Osteoblast (primary cell): ENCODE measurements at regions not wholly inside any gene's neighbourhood (a gene's known extent, or its start where the extent isn't known, plus 50 kb on each side); places are given as distances from the start of the nearest gene placed in this dataset.

Source experiments
- DNase-seq: peaks from one replicate; pipeline ENCODE4 v3.0.0; 2011; ENCODE audit warnings: low spot score, mixed read lengths; ENCODE audit not compliant: insufficient read length; ENCODE audit errors: missing footprints
- H2AFZ ChIP-seq: 2 replicates; pipeline ENCODE4 v1.6.0; 2011; ENCODE audit warnings: mild to moderate bottlenecking, low read length
- H3K27ac ChIP-seq: 2 replicates; pipeline ENCODE4 v1.5.1; 2011; ENCODE audit warnings: mild to moderate bottlenecking, low read depth, low read length, moderate library complexity
- H3K27me3 ChIP-seq: 2 replicates; pipeline ENCODE4 v1.6.0; 2012; ENCODE audit warnings: mild to moderate bottlenecking, control low read depth, inconsistent platforms, low read length, moderate library complexity; ENCODE audit not compliant: insufficient read depth
- H3K36me3 ChIP-seq: 2 replicates; pipeline ENCODE4 v1.5.1; 2011; ENCODE audit warnings: mild to moderate bottlenecking, low read length, control low read depth, moderate library complexity; ENCODE audit not compliant: insufficient read depth
- H3K4me1 ChIP-seq: 2 replicates; pipeline ENCODE4 v1.5.1; 2011; ENCODE audit warnings: mild to moderate bottlenecking, low read length, control low read depth, moderate library complexity; ENCODE audit not compliant: insufficient read depth
- H3K4me2 ChIP-seq: 2 replicates; pipeline ENCODE4 v1.6.0; 2011; ENCODE audit warnings: mild to moderate bottlenecking, low read length; ENCODE audit not compliant: insufficient read depth
- H3K4me3 ChIP-seq: fragments of 200-600 bp; sonication (generic); 3 replicates; pipeline ENCODE4 v1.5.1; 2012; ENCODE audit warnings: mild to moderate bottlenecking, low read length, inconsistent platforms; ENCODE audit not compliant: insufficient read depth
- H3K79me2 ChIP-seq: 2 replicates; pipeline ENCODE4 v1.6.0; 2012; ENCODE audit warnings: mild to moderate bottlenecking, low read length, control low read depth, inconsistent platforms; ENCODE audit not compliant: insufficient read depth
- H3K9me3 ChIP-seq: 2 replicates; pipeline ENCODE4 v1.5.1; 2011; ENCODE audit warnings: low read depth, low read length, control low read depth
- H4K20me1 ChIP-seq: 2 replicates; pipeline ENCODE4 v1.6.0; 2012; ENCODE audit warnings: mild to moderate bottlenecking, low read length, control low read depth; ENCODE audit not compliant: insufficient read depth
- TF ChIP-seq, protein P1 (sequence below): IDR thresholded peaks from 2 replicates; pipeline ENCODE4 v1.5.1; 2011; ENCODE audit warnings: mild to moderate bottlenecking, low read depth, low read length, moderate library complexity; ENCODE audit errors: extremely low read depth

DNA sequence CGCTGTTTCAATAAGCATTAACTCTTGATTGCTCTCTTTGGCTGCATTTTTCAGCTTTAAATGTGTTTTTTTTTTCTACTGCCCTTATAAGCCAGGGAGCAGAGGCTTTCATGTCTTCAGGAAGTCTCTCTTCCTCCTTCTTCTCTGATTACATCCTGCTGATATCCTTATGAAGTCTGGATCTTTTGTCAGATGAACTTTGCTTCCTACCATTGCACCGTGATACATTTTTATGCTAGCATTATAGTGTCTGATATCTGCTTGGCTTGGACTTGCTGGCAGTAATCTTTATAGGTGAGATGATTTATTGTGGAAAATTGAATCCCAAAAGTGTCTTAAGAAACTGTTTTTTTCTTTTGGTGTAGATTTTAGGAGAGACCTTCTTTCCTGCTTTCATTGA is 160.4 kb upstream of the CFAP20DC start:
- Histone ChIP-seq H3K79me2 (no peaks in the 10 kb centered on the region), H3K27me3 (no peaks in the 10 kb centered on the region), H2AFZ (no peak overlapping the region), H3K9me3 (no peaks in the 10 kb centered on the region), H4K20me1 (no peaks in the 10 kb centered on the region), H3K4me1 (no peaks in the 10 kb centered on the region), H3K36me3 (no peaks in the 10 kb centered on the region), H3K4me2 (no peak overlapping the region), H3K4me3 (no peak overlapping the region), H3K27ac (no peak overlapping the region)
- no peak for DNase-seq
- TF ChIP-seq, protein P1, sequence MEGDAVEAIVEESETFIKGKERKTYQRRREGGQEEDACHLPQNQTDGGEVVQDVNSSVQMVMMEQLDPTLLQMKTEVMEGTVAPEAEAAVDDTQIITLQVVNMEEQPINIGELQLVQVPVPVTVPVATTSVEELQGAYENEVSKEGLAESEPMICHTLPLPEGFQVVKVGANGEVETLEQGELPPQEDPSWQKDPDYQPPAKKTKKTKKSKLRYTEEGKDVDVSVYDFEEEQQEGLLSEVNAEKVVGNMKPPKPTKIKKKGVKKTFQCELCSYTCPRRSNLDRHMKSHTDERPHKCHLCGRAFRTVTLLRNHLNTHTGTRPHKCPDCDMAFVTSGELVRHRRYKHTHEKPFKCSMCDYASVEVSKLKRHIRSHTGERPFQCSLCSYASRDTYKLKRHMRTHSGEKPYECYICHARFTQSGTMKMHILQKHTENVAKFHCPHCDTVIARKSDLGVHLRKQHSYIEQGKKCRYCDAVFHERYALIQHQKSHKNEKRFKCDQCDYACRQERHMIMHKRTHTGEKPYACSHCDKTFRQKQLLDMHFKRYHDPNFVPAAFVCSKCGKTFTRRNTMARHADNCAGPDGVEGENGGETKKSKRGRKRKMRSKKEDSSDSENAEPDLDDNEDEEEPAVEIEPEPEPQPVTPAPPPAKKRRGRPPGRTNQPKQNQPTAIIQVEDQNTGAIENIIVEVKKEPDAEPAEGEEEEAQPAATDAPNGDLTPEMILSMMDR = no peak

DNA sequence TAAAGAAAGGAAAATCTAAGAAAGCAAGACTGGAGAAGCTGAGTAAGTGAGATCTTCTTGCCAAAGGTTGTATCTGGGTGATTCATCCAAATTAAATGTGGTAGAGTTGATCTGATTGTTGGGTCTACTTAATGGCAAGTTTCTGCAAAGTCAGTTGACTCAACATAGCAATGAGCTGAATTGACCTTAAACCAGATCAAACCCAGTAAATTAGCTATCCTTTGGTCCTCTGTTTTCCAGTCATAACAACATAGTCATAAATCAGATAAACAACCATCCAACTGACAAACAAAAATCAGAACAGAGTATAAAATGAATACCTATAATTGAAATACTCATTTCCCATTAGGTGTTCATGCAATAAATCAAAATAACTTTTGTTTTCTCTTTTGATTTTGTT is 142.6 kb upstream of the CFAP20DC start:
- no peaks in the 10 kb centered on the region for H3K79me2 ChIP-seq
- H4K20me1 ChIP-seq = no peaks in the 10 kb centered on the region

DNA sequence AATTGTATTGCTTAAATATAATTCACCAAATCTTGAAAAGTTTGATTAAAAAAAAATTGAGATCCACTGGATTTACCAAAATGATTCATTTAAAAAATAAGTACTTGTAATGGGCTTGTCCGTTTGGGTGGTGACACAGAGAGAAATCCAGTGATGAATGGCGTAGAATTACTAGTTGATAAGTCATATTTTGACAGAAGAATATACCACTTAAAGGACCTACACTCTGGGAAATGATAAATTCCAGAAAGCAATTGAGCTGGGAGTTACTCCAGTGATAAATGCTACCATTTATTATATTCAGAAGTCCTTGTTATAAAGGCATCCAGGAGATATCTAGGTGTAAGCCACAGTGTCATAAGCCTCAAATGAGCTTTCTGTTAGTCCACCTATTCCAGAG is 141.8 kb upstream of the CFAP20DC start:
- no peak for DNase-seq
- no peak overlapping the region for H2AFZ ChIP-seq
- no peaks in the 10 kb centered on the region for H3K79me2 ChIP-seq
- H3K4me3 ChIP-seq = no peak overlapping the region
- no peak overlapping the region for H3K4me2 ChIP-seq
- H3K27me3 ChIP-seq = no peaks in the 10 kb centered on the region
- no peak overlapping the region for H3K27ac ChIP-seq
- H3K36me3 ChIP-seq = no peaks in the 10 kb centered on the region
- H3K9me3 ChIP-seq = no peaks in the 10 kb centered on the region
- H3K4me1 ChIP-seq = no peaks in the 10 kb centered on the region
- no peaks in the 10 kb centered on the region for H4K20me1 ChIP-seq
- TF ChIP-seq, protein P1 = no peak

More for the DNA sequence above, 142.6 kb upstream of the CFAP20DC start:
- no peaks in the 10 kb centered on the region for H3K9me3 ChIP-seq
- H3K4me1 ChIP-seq = no peaks in the 10 kb centered on the region
- H3K27ac ChIP-seq = no peak overlapping the region
- H3K27me3 ChIP-seq = no peaks in the 10 kb centered on the region
- TF ChIP-seq, protein P1 = no peak
- H3K36me3 ChIP-seq = no peaks in the 10 kb centered on the region
- H3K4me2 ChIP-seq = no peak overlapping the region
- peak; percentile 62 for DNase-seq
- H2AFZ ChIP-seq = no peak overlapping the region
- no peak overlapping the region for H3K4me3 ChIP-seq

DNA sequence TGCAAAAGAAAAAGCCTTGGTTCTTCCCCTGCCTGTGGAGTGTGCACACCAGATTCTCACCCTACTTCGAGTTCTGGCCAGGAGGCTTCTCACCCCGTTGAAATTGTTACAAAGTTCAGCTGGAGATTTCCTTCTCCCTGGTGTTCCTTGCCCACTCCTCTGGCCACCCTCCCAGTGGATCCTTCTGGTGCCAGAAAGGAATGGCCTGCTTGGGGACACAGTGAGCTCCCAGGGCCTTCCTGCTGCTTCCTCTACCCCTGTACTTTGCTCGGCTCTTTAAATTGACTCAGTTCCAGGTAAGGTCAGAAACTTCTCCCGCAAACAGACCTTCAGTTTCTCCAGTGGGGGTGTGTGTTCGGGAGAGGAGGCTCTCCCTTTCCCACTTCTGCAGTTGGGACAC is 140.1 kb upstream of the CFAP20DC start:
- TF ChIP-seq, protein P1 = no peak
- no peaks in the 10 kb centered on the region for H3K36me3 ChIP-seq
- no peak overlapping the region for H3K27ac ChIP-seq
- H3K27me3 ChIP-seq = no peaks in the 10 kb centered on the region
- H3K9me3 ChIP-seq = no peaks in the 10 kb centered on the region
- H3K4me2 ChIP-seq = no peak overlapping the region
- no peaks in the 10 kb centered on the region for H3K79me2 ChIP-seq
- no peak for DNase-seq
- no peaks in the 10 kb centered on the region for H4K20me1 ChIP-seq
- no peaks in the 10 kb centered on the region for H3K4me1 ChIP-seq
- H2AFZ ChIP-seq = peak overlapping the region; percentile 3
- H3K4me3 ChIP-seq = no peak overlapping the region
